HG03066 (cell line): ENCODE measurements at regions not wholly inside any gene's neighbourhood (a gene's known extent, or its start where the extent isn't known, plus 50 kb on each side); places are given as distances from the start of the nearest gene placed in this dataset.

Experiments
- ATAC-seq: cut with Tn5 transposase; IDR thresholded peaks from one replicate; pipeline ENCODE4 v1.9.1; 2021; ENCODE audit warnings: low read depth; ENCODE audit not compliant: unreplicated experiment

DNA sequence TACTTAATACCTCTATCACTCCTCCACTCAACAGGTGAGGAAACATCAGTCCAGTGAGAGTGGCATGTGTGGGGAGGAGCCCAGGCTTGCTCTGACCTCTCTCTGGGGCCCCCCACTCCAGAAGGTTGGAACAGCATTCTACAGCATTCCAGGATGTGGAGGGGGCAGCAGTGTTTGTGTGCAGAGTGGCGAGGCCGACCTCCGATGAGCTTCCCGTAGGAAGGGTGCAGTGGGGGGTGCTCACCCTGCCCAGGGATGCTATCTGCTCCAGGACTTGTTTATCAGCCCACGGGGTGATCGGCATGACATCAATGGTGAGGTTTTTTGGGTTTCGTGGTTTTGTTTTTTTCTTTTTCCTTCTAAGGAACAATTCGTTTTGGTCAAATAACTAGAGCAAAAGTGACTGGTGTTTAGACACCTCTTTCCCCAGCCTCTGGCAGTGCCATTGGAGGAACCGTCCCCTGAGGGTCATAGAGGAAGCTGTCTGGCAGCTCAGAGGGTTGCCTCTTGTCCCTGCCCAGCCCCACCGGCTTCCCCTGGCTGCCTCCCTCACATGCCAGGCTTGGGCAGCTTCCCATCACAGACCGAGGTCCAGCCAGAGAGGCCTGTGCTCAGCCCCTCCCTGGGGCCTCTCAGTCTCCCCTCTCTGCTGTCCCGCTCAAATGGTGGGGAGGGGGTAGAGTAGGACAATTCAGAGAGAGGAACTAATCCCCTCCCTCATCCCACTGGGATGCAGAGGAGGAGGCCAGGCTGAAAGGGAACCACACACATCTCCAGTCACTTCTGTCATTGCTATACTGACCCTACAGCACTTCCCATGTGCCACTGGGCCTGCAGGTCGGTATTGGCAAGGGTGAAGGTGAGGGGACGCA, 96.5 kb downstream of the ZFP36L2 start:
- ATAC-seq = no peak

DNA sequence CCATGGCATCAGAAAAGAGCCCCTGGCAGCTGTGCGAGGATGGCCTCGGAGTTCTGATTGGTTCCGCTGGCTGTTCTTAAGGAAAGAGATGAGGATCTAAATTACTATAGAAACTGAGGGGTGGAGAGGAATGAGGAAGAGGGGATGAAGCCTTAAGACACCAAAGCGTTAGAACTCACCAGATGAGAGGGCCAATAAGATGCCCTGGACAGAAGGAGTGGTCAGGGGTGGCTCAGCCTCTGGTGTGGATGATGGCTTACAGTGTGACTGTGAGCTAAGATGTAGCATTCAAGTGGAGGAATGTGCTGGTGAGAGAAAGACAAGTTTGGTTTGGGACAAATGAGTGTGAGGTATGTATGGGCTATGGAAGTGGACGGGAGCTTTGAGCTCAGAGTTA, 97.8 kb downstream of the ZFP36L2 start:
- no peak for ATAC-seq

DNA sequence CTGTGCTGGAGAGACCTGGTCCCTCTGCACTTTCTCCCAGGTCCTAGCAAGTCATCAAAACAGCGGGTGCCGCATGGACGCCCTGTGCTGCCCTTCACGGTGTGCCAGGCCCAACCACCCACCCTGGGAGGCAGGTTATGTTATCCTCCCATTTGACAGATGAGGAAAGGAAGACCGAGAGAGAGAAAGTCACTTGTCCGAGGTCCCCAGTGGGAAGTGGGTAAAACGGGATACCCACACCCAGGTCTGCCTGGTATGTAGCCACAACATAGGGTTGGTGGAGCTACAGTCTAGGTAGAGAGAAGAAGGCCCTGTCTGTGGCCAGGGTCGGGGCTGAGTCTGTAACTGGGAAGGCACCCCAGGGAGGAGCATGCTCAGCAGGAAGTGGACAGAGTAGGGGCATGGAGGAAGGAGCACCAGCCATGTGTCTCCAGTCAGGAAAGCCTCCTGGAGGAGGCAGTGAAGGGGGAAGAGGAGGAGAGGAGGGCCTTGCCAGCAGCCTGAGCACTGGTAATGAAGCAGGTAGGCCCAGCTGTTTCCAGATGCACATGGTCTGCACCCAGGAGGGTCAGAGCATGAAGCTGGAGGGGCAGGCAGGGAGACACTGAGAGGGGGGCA, 98.4 kb downstream of the ZFP36L2 start:
- ATAC-seq = no peak

DNA sequence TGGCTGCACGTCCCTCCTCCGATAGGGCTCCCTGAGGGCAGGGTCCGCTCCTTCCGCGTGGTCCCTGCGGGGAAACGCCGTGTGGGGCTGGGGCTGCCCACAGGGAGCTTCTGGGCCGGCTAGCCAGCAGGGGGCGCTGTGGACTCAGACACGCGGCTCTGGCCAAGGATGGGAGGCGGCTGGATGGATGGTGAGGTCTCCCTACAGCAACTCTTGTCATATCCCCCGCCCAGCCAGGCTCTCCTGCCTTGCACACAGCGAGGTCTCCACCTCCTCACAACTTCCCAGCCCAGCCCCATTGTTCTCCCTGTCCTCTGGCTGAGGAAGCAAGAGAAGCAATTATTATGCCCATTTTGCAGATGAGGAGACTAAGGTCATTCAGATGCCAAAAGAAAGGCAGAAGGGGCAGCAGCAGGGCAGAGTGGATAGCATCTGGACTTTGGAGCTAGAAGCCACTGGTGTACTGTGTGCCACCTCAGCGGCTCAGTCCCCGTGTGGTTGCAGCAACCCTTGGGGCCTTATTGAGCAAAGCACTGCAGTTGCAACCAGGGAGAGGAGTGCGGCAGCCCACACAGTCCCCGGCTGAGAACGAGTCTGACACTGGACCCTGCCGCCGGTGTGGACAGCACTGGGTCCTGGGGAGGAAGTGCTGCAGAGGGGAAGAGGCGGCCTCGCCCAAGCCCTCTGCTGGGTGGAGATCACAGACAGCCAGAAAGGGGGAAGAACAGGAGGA, 99.0 kb downstream of the ZFP36L2 start:
- no peak for ATAC-seq

DNA sequence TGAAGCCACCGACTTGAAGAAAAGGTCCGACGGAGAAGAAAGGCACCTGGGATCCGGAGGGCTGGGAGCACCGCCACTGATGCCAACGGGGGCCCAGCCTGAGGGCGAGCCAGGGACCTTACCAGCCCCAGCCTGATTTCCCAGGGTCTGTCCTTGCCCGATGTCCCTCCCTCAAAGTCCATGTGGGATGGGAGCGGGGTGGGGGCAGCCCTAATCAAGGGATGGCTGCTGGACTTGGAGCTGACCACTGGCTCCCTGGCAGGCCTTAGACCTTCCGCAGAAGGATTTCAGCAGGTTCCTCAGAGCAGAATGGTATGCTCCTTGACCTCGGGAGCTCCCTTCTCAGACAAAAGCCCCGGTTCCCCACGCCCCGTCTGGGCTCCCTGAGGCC, 99.6 kb downstream of the ZFP36L2 start:
- no peak for ATAC-seq

DNA sequence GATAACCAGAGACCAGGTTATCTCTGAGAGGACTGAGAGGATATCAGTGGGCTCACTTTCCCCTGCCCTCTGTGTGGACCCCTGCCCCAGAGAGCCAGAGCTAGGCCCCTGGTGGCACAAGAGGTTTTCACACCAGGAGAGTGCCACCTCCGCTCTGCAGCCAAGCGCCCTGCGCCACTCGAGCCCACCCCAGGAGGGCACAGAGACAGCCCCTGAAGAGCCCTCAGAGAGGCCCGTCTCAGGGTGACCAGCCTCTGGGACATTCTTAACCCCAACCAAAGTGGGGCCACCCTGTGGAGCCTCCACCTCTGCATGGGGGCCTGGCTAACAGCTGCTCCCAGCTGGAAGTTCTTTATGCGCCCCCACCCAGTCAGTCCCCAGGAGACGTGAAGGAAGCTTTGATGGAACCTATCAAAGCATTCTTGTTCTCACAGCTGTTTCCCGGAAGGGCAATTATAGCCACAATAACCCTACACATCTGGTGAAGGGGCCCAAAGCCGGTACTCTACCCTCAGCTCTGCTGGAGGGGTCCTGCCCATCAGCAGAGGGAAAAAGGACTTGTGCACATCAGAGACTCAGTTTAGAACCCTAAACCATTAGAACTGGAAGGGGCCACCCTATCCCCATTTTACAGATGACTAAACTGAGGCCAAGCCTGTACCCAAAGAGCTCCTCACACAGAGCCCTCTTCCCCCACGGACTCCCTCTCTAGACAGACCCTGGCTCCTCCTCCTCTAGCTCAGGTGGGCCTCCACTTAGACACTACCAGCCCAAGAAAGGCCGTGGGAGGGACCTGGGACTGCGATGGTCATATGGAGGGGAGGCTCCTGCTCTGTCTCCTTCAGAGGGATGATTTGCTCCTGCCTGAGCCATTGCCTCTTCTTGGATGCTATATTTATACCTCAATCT, 101.1 kb downstream of the ZFP36L2 start:
- no peak for ATAC-seq

DNA sequence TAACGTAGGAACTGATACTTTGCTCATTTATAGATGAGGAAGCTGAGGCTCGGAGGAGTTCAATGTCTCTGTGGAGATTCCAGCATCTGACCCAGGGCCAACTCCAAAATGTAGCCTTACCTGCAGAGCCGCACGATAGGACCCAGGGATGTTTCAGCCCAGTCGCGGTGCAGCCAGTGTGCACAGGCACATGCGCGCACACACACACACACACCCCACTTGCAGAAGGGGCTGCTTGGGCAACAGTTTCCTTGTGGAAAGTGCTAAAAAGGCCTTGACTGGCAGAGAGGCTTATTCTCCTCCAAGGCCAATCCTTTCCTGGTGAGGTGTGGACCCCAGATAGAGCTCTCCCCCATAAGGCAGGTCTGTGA, 101.7 kb downstream of the ZFP36L2 start:
- ATAC-seq = no peak

DNA sequence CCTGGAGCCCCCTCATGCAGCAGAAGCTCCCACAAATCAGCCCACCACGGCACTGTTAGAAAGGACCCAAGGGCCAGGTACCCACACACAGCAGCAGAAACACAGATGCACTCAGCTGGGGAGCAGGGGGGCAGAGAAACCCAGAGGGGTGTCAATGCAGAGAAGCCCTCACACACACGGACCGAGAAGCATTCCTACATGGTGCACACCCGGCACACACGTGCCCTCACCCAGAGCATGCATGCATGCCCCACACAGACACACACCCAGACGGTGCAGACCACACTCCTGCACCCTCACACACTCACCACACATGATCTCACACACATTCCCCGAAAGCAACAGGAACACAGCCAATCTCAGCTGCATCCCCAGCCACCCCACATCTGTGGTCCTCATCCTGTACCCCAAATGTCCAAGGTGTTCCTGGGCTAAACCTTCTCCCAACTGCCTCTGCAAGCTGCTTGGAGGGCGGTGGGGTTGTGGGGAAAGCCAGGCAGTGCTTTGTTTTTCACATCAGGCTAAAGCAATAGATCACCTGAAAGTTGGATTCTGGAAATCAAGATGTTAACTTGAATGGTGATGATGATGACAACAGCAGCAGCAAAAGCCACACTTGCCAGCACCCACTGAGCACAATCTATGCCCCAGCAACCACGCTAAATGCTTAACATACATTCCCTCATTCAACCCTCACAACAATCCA, 102.3 kb downstream of the ZFP36L2 start:
- no peak for ATAC-seq

DNA sequence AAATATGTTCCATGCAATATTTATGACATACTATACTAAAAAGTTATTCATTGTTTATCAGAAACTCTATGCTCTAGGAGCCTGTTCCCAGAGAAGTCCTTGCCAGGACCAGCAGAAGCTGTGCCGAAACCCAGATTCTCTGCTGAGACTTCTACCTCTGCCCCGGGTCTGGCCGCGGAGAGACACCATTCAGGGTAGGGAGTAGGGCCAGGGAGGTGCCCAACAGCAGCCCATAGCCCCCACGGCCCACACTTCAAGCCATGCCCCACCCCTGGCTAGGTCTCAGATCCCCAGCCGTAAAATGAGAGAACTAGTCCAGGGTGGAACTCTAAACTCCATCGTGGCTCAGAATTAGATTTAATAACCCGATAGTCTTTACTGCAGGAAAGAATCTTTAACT, 102.9 kb downstream of the ZFP36L2 start:
- ATAC-seq = no peak

DNA sequence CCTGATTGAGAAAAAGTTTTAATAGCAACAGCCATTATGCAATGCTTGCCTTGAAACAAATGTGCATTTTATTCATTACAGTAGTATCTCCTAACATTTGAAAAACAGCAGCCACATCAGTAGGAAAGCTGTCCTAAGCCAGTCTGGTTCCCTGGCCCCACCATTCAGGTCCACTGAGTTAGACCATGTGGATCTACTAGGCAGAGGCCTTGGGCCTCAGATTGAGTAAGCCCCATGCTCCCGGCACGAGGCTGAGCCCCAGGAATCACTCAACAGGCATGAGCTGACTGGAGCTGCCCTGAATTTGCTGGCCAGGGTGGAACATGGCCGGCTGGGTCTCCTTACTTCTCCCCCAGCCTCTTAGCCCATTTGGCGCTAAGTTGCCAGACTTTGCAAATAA, 103.4 kb downstream of the ZFP36L2 start:
- no peak for ATAC-seq

DNA sequence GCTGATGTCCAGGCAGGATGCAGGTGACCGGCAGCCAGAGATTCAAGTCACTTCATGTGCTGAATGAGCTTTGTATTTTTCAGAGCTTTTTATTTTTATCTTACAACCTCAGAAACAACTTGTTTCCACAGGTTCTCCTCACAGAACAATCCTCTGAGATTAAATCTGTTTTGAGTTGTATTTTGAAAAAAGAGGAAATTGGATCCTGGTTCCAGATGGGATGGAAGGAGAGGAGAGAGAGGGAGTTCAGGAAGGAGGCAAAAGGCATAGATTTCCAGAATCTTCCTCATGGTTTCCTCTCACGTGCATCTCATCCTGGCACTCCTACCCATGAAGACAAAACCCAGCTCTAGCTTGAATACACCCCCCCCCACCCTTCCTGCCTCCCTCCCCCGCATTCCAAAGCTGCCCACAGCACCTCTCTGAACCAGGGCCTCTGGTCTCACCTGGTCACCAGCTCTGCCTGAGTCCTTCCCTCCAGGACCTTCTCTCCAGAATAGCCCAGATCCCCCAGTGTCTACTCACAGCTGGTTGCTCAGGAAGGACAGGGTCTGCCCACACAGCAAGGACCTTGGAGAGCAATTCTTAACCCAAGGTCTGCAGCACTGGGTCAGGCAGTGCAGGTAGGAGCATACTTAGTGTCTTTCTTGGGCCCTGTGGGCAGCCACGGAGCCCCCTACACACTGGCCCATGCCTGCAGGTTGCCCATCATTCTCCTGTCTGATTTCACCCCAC, 104.7 kb downstream of the ZFP36L2 start:
- ATAC-seq = no peak

DNA sequence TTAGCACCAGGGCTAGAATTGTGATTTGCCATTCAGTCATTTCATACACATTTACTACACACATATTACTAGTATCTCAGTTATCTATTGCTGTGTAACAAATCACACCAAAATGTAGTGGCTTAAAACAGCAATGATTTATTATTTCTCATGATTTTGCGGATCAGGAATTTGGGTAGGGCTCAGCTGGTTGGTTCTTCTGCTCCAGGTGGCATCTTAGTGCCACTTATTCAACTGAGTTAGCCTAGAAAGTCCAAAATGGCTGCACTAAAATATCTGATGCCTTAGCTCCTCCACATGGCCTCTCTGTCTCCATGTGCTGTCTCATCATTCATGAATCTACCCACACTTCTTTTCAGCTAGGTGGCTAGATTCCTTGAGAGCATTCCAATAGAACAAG, 107.1 kb downstream of the ZFP36L2 start:
- ATAC-seq = no peak

DNA sequence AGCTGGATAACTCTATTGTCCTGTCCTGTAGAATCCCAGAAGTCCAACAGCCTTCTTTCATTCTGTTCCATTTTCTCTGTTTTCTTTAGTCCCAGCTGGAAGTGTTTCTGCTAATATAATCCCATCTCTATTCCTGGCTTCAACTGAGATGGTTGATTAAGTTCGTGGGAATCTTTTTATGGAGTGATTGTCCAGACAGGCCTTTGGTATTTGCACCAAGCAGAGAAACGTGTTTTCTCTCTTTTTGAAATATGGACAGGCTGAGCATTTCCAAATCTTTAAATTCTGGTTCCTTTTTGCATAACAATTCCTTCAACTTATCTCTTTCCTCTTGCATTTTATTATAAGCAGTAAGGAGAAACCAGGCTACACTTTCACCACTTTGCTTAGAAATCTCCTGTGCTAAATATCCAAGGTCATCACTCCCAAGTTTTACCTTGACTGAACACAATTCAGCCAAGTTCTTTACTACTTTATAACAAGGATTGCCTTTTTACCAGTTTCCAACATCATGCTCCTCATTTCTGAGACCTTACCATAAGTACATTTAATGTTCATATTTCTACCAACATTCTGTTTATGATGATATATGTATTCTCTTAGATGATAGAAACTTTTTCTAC, 108.8 kb downstream of the ZFP36L2 start:
- ATAC-seq = no peak

DNA sequence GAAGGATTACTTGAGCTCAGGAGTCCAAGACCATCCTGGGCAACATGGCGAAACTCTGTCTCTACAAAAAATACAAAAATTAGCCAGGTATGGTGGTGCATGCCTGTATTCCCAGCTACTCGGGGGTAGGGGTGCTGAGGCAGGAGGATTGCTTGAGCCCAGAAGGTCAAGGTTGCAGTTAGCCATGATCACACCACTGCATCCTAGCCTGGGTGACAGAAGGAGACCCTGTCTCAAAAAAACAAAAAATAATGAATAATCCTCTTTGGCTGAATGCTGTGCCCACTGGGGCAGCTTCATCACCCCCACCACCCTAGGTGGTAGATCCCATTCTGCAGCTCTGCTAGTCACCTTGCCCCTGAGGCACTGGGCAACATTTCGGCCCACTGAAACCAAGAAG, 109.4 kb downstream of the ZFP36L2 start:
- no peak for ATAC-seq

DNA sequence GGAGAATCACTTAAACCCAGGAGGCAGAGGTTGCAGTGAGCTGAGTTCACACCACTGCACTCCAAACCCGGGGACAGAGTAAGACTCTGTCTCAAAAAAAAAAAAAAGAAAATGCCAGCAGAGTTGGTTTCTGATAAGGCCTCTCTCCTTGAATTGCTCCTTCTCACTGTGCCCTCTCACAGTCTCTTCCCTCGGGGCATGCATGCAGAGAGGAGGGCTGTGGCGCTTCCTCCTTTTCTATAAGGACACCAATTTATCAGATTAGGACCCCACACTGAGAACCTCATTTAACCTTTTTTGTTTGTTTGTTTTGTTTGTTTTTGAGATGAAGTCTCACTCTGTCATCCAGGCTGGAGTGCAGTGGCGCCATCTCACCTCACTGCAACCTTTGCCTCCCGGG, 110.5 kb downstream of the ZFP36L2 start:
- ATAC-seq = no peak

DNA sequence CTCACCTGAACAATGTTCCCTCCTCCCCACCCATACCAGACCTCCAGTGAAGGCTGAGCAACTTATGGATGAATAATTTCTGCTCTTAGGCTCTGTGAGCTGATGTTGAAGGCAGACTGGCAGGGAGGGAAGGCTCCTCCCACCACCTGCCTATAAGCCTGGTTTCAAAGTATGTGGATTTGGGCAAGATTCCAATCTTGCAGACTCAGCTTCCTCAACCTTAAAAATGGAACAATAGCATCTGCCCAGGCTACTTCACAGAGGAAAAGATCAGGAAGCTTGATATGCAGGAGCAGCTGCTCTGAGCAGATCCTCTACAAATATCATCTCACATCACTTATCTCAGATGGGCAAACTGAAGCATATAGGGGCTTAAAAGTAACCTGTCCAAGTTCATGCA, 112.2 kb downstream of the ZFP36L2 start:
- no peak for ATAC-seq

DNA sequence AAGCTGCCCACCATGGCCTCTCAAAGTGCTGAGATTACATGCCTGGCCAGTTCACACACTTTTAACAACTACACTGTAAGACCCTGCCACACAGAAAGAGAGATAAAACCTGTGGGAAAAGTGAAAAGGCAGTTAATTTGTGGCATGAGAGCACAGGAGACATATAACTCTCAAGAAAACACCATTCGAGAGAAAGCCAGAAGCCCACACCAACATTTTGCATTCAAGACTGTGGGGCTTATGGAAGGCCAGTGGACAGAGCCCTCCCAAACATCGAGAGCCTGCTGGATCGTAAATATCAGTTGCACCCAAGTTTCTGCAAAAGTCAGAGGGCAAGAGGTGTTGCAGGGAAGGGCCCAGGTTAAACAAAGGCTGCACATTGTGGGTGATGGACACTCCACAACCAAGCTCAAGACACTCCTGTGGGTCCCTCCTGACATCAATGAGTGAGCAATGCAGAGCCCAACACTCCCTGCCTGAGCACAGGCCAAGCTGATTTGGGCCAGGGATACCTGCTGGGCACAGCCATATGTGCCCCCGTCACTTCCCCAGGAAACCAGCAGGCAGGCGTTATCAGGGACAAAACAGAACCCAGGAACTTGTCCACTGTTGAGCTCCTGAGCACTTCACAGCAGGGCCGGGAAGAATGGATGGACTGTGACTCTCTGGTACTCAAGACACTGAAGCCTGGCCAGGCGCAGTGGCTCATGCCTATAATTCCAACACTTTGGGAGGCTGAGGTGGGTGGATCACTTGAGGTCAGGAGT, 114.4 kb downstream of the ZFP36L2 start:
- no peak for ATAC-seq

DNA sequence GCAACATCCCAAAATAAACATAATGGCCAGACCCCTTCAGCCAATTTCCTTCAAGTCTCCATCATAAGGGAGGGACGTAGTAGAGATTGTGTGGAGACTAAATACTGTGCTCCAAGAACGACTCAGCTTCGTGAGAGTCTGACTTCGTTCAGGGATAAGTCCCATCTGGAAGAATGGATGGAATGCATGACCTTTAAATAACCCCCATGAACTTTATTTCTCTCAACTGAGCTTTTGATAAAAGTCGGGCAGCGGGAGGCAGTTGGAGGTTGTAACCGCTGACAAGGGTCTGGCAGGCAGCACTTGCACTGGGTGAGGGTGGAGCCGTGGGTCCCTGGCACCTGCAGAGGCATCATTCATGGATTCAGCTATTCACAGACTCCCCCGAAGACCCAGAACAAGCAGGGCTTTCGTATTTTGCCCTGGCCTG, 115.9 kb downstream of the ZFP36L2 start:
- ATAC-seq = no peak
